GM12873 (cell line): ENCODE measurements at regions not wholly inside any gene's neighbourhood (a gene's known extent, or its start where the extent isn't known, plus 50 kb on each side); places are given as distances from the start of the nearest gene placed in this dataset.

Experiments used
- CTCF ChIP-seq: IDR thresholded peaks from 2 replicates; pipeline ENCODE4 v1.5.1; 2012; ENCODE audit warnings: low read depth, mild to moderate bottlenecking, moderate library complexity, low read length, control low read depth; ENCODE audit not compliant: insufficient read depth; ENCODE audit errors: missing control alignments

- no peak for TF ChIP-seq CTCF
Measured at GRCh38 chr3:148435534-148435933, 262.2 kb upstream of the AGTR1 start.

DNA sequence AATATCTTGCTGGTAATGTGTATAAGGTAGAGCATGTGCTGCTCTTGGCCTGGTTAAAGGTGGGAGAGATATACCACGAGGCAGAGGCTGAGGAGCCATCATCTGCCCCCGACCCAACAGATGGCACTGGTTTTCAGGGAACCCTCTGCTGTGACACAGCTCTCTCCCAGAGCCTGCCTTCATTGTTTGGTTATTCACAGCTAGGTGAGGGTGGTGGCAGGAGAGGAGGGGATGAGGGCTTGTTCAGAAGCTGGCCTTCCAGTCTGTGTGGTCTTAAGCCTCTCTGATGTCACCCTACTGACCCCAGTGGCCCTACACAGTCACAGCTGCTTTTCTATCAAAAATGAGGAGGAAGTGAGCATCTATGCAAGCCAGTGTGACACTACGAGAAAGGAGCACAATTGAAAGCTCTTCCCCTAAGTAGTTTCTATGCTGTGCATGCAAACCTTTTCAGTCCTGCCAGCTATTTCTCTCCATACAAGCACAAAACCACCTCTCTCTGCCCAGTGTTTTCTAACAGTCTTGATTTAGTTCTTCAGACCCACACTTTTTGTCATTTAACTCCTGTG, 258.4 kb upstream of the AGTR1 start:
- TF ChIP-seq CTCF = no peak

DNA sequence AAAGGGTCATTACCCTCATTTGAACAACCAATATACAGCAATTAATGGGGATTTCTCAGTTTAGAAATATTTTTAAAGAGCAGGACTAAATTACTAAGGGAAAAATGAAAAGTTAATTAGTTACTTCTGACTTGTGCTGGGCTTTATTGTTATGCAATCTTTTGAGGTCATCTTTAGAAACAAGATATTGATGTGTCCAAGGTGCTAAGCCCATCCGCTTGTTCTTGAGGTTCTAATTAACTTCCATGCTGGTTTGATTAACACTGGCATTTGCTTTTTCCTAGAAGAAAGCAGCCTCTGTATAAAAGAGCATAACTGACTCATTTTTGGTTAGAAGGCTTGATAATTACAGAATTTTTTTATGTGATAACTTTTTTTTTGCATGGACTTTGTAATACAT, 256.5 kb upstream of the AGTR1 start:
- no peak for TF ChIP-seq CTCF

DNA sequence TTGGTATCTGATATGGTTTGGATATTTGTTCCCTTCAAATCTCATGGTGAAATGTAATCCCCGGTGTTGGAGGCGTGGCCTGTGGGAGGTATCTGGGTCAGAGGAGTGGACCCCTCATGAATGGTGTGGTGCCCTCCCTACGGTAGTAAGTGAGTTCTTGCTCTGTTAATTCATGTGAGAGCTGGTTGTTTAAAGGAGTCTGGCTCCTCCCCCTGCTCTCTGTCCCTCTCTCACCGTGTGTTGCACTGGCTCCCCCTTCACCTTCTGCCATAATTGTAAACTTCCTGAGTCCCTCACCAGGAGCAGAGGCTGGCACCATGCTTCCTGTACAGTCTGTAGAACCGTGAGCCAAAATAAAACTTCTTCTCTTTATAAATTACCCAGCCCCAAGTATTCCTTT, 246.9 kb upstream of the AGTR1 start:
- no peak for TF ChIP-seq CTCF

GRCh38 chr3:148451969-148452368, 245.7 kb upstream of the AGTR1 start:
- TF ChIP-seq CTCF = no peak

DNA sequence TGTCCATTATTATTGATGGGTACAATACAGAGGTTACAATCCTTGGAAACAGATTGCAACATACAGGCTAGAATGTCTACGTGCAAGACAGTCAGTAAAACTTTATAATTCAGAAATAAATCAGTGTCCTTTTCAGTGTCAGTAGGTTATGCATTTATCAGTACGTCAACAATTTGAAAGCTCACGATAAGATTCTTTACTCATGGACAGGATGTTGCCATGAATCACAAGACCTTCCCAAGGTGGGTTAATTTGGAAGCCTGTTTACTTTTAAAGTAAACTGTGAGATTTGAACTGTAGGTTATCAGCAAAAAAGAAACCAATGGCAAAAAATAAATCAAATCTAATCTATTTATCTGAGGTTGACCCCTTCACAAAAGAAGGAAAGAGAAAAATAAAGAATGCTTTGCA, 243.9 kb upstream of the AGTR1 start:
- TF ChIP-seq CTCF = no peak

DNA sequence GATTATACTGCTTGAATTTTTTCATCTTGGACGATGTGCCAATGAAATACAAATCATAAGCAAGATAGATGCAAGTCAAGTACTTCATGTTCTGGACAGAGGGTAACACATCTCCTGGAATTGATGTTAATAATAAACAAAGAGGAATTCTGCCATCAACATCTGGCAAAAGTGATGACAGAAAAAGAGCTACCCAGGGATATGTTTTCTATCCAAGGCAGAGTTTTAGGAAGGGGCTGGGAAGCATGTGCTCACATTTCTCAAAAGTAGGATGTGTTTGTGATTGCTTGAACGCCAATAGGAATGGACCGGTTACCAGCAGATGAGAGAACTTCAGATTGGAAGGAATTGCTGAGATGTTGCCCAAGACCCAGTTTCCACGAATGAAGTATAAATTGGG, 242.6 kb upstream of the AGTR1 start:
- TF ChIP-seq CTCF = no peak
